Activated B cell treated with CpG ODN at 0.5 μM for 24 hours (primary cell): ENCODE measurements at regions not wholly inside any gene's neighbourhood (a gene's known extent, or its start where the extent isn't known, plus 50 kb on each side); places are given as distances from the start of the nearest gene placed in this dataset.
"Not testable (repeated sequence)": the region's sequence is repeated elsewhere in the genome, so short reads cannot be mapped to it uniquely, and the experiment has no call there.

Source experiments
- ATAC-seq: fragments of 200-7000 bp; cut with Tn5 transposase; one replicate; pipeline ENCODE4 v1.10.0; 2021; ENCODE audit warnings: low read depth, mild to moderate bottlenecking, moderate library complexity
- CTCF ChIA-PET: fragments of 350-600 bp; sonication (Branson Sonifier 250); formaldehyde crosslinking; loops from one replicate; lab custom pipeline; 2021; ENCODE audit warnings: antibody characterized with exemption; lab: Charles Lee
- POLR2A ChIA-PET: fragments of 350-600 bp; sonication (Branson Sonifier 250); formaldehyde crosslinking; loops from one replicate; lab custom pipeline; 2021; ENCODE audit warnings: antibody characterized with exemption; lab: Charles Lee
- DNase-seq: peaks from one replicate; pipeline ENCODE4 v3.0.0; 2022
- H3K27ac Mint-ChIP-seq: one replicate; pipeline ENCODE4 v1.8.0; 2020; ENCODE audit warnings: mixed read lengths
- H3K27me3 Mint-ChIP-seq: one replicate; pipeline ENCODE4 v1.8.0; 2021; ENCODE audit warnings: mixed read lengths
- H3K36me3 Mint-ChIP-seq: one replicate; pipeline ENCODE4 v1.8.0; 2021; ENCODE audit warnings: low read depth, mixed read lengths
- H3K4me1 Mint-ChIP-seq: one replicate; pipeline ENCODE4 v1.8.0; 2021; ENCODE audit warnings: mixed read lengths
- H3K4me3 Mint-ChIP-seq: one replicate; pipeline ENCODE4 v1.8.0; 2020; ENCODE audit warnings: mild to moderate bottlenecking, mixed read lengths
- H3K9me3 Mint-ChIP-seq: one replicate; pipeline ENCODE4 v1.8.0; 2020; ENCODE audit warnings: mixed read lengths
- intact Hi-C: fragments of 100-400 bp; cut with micrococcal nuclease; formaldehyde crosslinking; loops from one replicate; pipeline ENCODE4 v1.15.1; 2024
- TF ChIP-seq, protein P1 (sequence below): fragments of 200-600 bp; IDR thresholded peaks from one replicate; pipeline ENCODE4 v1.8.0; 2022; ENCODE audit warnings: antibody characterized with exemption, mild to moderate bottlenecking

DNA sequence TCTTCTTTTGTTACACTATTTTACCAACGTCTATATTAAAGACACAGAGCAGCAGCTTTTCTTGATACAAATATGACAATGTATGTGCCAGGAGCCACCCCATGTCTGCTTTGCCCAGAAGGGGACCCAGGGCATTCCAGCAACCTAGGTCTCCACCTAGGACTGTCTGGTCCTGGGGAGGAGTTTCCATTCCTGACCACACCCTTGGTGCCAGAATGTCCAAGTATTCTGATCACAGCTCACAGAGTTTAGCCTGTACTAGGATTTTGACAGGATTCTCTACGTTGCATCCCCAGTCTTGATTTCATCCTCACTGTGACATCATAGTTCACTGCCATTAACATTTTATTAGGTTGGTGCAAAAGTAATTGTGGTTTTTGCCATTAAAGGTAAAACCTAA lies 224.7 kb downstream of the SREK1 start:
- DNase-seq, result no peak
- intact Hi-C loops, result no loop called here
- Mint-ChIP-seq H3K36me3 (no peaks in the 10 kb centered on the region), H3K4me1 (no peaks in the 10 kb centered on the region), H3K27ac (no peak overlapping the region), H3K9me3 (no peaks in the 10 kb centered on the region), H3K27me3 (no peaks in the 10 kb centered on the region), H3K4me3 (no peak overlapping the region)
- POLR2A ChIA-PET, result no interaction called here
- CTCF ChIA-PET, result no interaction called here
- ATAC-seq, result no peak
- TF ChIP-seq, protein P1, sequence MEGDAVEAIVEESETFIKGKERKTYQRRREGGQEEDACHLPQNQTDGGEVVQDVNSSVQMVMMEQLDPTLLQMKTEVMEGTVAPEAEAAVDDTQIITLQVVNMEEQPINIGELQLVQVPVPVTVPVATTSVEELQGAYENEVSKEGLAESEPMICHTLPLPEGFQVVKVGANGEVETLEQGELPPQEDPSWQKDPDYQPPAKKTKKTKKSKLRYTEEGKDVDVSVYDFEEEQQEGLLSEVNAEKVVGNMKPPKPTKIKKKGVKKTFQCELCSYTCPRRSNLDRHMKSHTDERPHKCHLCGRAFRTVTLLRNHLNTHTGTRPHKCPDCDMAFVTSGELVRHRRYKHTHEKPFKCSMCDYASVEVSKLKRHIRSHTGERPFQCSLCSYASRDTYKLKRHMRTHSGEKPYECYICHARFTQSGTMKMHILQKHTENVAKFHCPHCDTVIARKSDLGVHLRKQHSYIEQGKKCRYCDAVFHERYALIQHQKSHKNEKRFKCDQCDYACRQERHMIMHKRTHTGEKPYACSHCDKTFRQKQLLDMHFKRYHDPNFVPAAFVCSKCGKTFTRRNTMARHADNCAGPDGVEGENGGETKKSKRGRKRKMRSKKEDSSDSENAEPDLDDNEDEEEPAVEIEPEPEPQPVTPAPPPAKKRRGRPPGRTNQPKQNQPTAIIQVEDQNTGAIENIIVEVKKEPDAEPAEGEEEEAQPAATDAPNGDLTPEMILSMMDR, result no peak

- Mint-ChIP-seq H3K4me1 (no peaks in the 10 kb centered on the region), H3K9me3 (peaks cover 17% of the 10 kb centered on the region), H3K36me3 (no peaks in the 10 kb centered on the region), H3K4me3 (no peak overlapping the region), H3K27ac (no peak overlapping the region), H3K27me3 (peaks cover 6% of the 10 kb centered on the region)
- no peak for DNase-seq
- TF ChIP-seq, protein P1, result no peak
- POLR2A ChIA-PET, result no interaction called here
- no peak for ATAC-seq
- intact Hi-C loops, result no loop called here
- CTCF ChIA-PET, result no interaction called here
Measured at GRCh38 chr5:66377747-66378146, 218.4 kb upstream of the MAST4 start.

GRCh38 chr5:66378407-66378806 lies 217.8 kb upstream of the MAST4 start:
- intact Hi-C loops, result no loop called here
- H3K36me3 Mint-ChIP-seq, result no peaks in the 10 kb centered on the region
- H3K27ac Mint-ChIP-seq, result no peak overlapping the region
- no peaks in the 10 kb centered on the region for H3K4me1 Mint-ChIP-seq
- TF ChIP-seq, protein P1, result no peak
- ChIA-PET CTCF (no interaction called here), POLR2A (no interaction called here)
- ATAC-seq (no peak), DNase-seq (no peak)
- peaks cover 17% of the 10 kb centered on the region for H3K9me3 Mint-ChIP-seq
- no peak overlapping the region for H3K4me3 Mint-ChIP-seq
- H3K27me3 Mint-ChIP-seq, result peaks cover 6% of the 10 kb centered on the region

- no peaks in the 10 kb centered on the region for H3K36me3 Mint-ChIP-seq
- ChIA-PET POLR2A (no interaction called here), CTCF (no interaction called here)
- H3K9me3 Mint-ChIP-seq, result peaks cover 19% of the 10 kb centered on the region
- DNase-seq (no peak), ATAC-seq (no peak)
- H3K4me1 Mint-ChIP-seq, result no peaks in the 10 kb centered on the region
- no peak overlapping the region for H3K4me3 Mint-ChIP-seq
- H3K27ac Mint-ChIP-seq, result no peak overlapping the region
- intact Hi-C loops, result no loop called here
- TF ChIP-seq, protein P1, result no peak
- H3K27me3 Mint-ChIP-seq, result peaks cover 3% of the 10 kb centered on the region
Measured at GRCh38 chr5:66382152-66382551, 214.0 kb upstream of the MAST4 start.

DNA sequence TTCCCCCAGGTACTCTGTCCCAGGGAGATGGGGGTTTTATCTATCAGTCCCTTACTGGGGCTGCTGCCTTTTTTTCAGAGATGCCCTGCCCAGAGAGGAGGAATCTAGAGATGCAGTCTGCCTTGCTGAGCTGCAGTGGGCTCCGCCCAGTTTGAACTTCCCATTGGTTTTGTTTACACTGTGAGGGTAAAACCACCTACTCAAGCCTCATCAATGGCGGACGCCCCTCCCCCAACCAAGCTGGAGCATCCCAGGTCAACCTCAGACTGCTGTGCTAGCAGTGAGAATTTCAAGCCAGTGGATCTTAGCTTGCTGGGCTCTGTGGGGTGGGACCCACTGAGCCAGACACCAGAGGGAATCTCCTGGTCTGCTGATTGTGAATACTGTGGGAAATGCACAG lies 191.0 kb upstream of the MAST4 start:
- H3K9me3 Mint-ChIP-seq, DNase-seq, ATAC-seq, intact Hi-C loops, H3K4me3 Mint-ChIP-seq, CTCF ChIA-PET, POLR2A ChIA-PET, H3K4me1 Mint-ChIP-seq, H3K27ac Mint-ChIP-seq, H3K36me3 Mint-ChIP-seq: not testable (repeated sequence)
- H3K27me3 Mint-ChIP-seq, result peaks cover 16% of the 10 kb centered on the region

DNA sequence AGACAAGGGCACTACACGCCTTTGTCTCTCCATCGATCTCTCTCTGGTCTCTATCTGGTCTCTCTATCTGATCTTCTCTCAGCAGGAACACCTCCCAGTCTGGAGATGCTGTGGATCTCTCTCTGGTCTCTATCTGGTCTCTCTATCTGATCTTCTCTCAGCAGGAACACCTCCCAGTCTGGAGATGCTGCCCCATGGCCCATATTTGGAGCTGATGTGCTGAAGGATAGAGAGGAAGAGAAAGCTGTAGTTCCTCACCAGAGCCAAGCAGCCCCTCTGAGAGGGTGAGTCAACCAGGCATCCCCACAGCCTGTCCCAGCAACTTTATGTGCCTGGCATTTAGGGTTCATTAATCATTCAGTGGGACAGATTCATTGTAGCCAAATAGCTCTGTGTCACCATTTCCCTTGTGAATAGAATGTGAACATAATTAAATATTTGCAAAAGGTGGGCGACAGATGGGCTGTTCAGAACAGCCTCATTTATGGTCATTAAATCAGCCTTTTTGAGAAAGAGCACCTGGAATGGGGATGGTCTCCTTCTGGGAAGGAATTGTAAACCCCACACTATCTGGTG lies 189.3 kb upstream of the MAST4 start:
- Mint-ChIP-seq H3K4me1 (no peaks in the 10 kb centered on the region), H3K36me3 (no peaks in the 10 kb centered on the region), H3K4me3 (no peak overlapping the region), H3K27me3 (peaks cover 16% of the 10 kb centered on the region), H3K9me3 (peaks cover 7% of the 10 kb centered on the region), H3K27ac (no peak overlapping the region)
- TF ChIP-seq, protein P1, result no peak
- intact Hi-C loops, result no loop called here
- POLR2A ChIA-PET, result no interaction called here
- CTCF ChIA-PET, result no interaction called here
- no peak for DNase-seq
- no peak for ATAC-seq
